ENCODE measurements at regions not wholly inside any gene's neighbourhood (a gene's known extent, or its start where the extent isn't known, plus 50 kb on each side); places are given as distances from the start of the nearest gene placed in this dataset.

DNA sequence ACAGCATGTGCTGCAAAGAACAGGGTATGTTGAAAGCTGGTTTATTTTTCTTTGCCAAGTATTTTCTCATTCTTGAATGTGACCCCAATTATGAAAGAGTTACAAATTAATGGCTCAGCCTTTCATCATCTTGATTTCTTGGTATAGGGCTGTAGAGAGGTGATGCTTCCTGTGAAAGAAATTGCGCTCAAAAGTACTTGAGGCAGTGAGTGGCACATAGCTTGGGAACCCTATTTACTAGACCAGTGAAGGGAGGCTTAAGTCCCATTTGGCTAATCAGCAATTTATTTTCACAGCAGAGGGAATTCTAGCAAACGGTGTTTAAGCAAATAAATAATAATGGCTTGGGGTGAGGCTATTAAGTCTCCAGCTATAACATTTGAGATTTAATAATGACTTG lies 153.9 kb upstream of the MIS18BP1 start:
- Histone ChIP-seq H2BK120ac (ENCODE audit: low read depth, low read length) (no peak overlapping the region), H3K56ac (ENCODE audit: extremely low read depth, insufficient read depth, low read length) (no peak overlapping the region), H3K14ac (replicated peaks; ENCODE audit: low read depth, low read length) (no peak overlapping the region), H3K9ac (ENCODE audit: low read depth, low read length) (no peak overlapping the region), H4K5ac (ENCODE audit: low read depth, low read length) (no peak overlapping the region), H2AK9ac (replicated peaks; ENCODE audit: low read depth, low read length, poor library complexity) (no peak overlapping the region), H2BK20ac (ENCODE audit: low read depth, low read length) (no peak overlapping the region), H4K91ac (ENCODE audit: insufficient read depth, low read depth, low read length) (no peak overlapping the region), H3K9me3 (ENCODE audit: control insufficient read depth, insufficient read depth, low read length) (no peaks in the 10 kb centered on the region), H3K4me3 (ENCODE audit: insufficient read depth, low read depth, low read length) (no peak overlapping the region), H2BK5ac (ENCODE audit: low read depth, low read length, poor library complexity, severe bottlenecking) (no peak overlapping the region), H3K4me1 (ENCODE audit: control insufficient read depth, insufficient read depth, low read length) (no peaks in the 10 kb centered on the region), H2BK15ac (ENCODE audit: low read depth, low read length) (no peak overlapping the region), H3K36me3 (ENCODE audit: control insufficient read depth, insufficient read depth, low read length) (no peaks in the 10 kb centered on the region), H3K18ac (ENCODE audit: low read depth, low read length) (no peak overlapping the region), H3K23ac (ENCODE audit: low read depth, low read length) (no peak overlapping the region), H3K4me2 (ENCODE audit: low read depth, low read length) (no peak overlapping the region), H4K20me1 (ENCODE audit: insufficient read depth, low read length) (no peaks in the 10 kb centered on the region), H2AFZ (replicated peaks; ENCODE audit: low read length, poor library complexity) (no peak overlapping the region), H3K79me1 (ENCODE audit: low read depth in 1 of 2, low read length in 2 of 2) (no peaks in the 10 kb centered on the region), H3K4ac (ENCODE audit: low read depth, low read length) (no peak overlapping the region), H4K8ac (ENCODE audit: low read depth in 2 of 2, low read length in 2 of 2) (no peak overlapping the region), H2AK5ac (ENCODE audit: low read depth, low read length) (no peak overlapping the region), H3K27me3 (ENCODE audit: control insufficient read depth, insufficient read depth, low read length) (no peaks in the 10 kb centered on the region), H3K9me1 (ENCODE audit: insufficient read depth, low read length) (no peaks in the 10 kb centered on the region), H3K27ac (ENCODE audit: insufficient read depth, low read length) (no peak overlapping the region)
- intact Hi-C loops (cut with micrococcal nuclease) (no loop called here), dilution Hi-C loops (cut with HindIII; ENCODE audit: low sequenced_read_pairs, unreplicated experiment) (no loop called here), in situ Hi-C loops (cut with MboI; ENCODE audit: low sequenced_read_pairs) (no loop called here)
- ChIA-PET POLR2A (ENCODE audit: unreplicated experiment) (no interaction called here), CTCF (interaction anchor here (1.6 kb wide), 1 partner anchor 20 kb away, joined by 3 read pairs; no protein-coding TSS in a partner anchor)
- ATAC-seq (ENCODE audit: low read depth) (no peak), DNase-seq (no peak)
- TF ChIP-seq RCOR1 (IDR thresholded peaks at IDR 0.05; ENCODE audit: insufficient replicate concordance, low read length) (no peak), MAZ (IDR thresholded peaks at IDR 0.05; ENCODE audit: borderline replicate concordance, low read depth, low read length) (no peak), FOS (IDR thresholded peaks at IDR 0.05; ENCODE audit: low read depth, low read length) (no peak), CEBPB (IDR thresholded peaks at IDR 0.05; ENCODE audit: low read depth, low read length) (no peak), MXI1 (IDR thresholded peaks at IDR 0.05; ENCODE audit: borderline replicate concordance, low read depth, low read length) (no peak), RAD21 (IDR thresholded peaks at IDR 0.05; ENCODE audit: low read length) (no peak), NFE2L2 (IDR thresholded peaks at IDR 0.05; ENCODE audit: low read depth, low read length) (no peak), BHLHE40 (IDR thresholded peaks at IDR 0.05; ENCODE audit: low read depth, low read length) (no peak), CTCF (conservative IDR thresholded peaks at IDR 0.05; ENCODE audit: low read depth, low read length) (no peak), RFX5 (IDR thresholded peaks at IDR 0.05; ENCODE audit: low read depth, low read length) (no peak), SMC3 (IDR thresholded peaks at IDR 0.05; ENCODE audit: low read depth, low read length) (no peak), CHD1 (IDR thresholded peaks at IDR 0.05; ENCODE audit: low read depth, low read length) (no peak), MAFK (IDR thresholded peaks at IDR 0.05; ENCODE audit: low read depth, low read length) (no peak)
- TF ChIP-seq, protein P1, sequence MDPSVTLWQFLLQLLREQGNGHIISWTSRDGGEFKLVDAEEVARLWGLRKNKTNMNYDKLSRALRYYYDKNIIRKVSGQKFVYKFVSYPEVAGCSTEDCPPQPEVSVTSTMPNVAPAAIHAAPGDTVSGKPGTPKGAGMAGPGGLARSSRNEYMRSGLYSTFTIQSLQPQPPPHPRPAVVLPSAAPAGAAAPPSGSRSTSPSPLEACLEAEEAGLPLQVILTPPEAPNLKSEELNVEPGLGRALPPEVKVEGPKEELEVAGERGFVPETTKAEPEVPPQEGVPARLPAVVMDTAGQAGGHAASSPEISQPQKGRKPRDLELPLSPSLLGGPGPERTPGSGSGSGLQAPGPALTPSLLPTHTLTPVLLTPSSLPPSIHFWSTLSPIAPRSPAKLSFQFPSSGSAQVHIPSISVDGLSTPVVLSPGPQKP (IDR thresholded peaks at IDR 0.05; ENCODE audit: borderline replicate concordance, low read depth, low read length) = no peak
- TF ChIP-seq, protein P2, sequence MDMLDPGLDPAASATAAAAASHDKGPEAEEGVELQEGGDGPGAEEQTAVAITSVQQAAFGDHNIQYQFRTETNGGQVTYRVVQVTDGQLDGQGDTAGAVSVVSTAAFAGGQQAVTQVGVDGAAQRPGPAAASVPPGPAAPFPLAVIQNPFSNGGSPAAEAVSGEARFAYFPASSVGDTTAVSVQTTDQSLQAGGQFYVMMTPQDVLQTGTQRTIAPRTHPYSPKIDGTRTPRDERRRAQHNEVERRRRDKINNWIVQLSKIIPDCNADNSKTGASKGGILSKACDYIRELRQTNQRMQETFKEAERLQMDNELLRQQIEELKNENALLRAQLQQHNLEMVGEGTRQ (IDR thresholded peaks at IDR 0.05; ENCODE audit: low read depth, low read length) = no peak
- no CpG with 5 or more reads among the region's 2 CpGs for WGBS, 2 experiments (ENCODE audit: extremely low coverage in 2 of 2, insufficient read length in 1 of 2)
- no TSS peak for BruUV-seq (replicated peaks)
